H1 (cell line): ENCODE measurements at regions not wholly inside any gene's neighbourhood (a gene's known extent, or its start where the extent isn't known, plus 50 kb on each side); places are given as distances from the start of the nearest gene placed in this dataset.

Experiments used
- BACH1 ChIP-seq: IDR thresholded peaks from 2 replicates; pipeline ENCODE4 v1.6.1; 2012; ENCODE audit warnings: low read length, improper control_type of control experiment
- CEBPB ChIP-seq: IDR thresholded peaks from 2 replicates; pipeline ENCODE4 v1.6.1; 2012; ENCODE audit warnings: low read depth, low read length
- EZH2 ChIP-seq: fragments of 200-600 bp; sonication (generic); IDR thresholded peaks from 2 replicates; pipeline ENCODE4 v1.7.1; 2012; ENCODE audit warnings: low read depth, mild to moderate bottlenecking, moderate library complexity, low read length, inconsistent platforms; ENCODE audit not compliant: severe bottlenecking
- MAX ChIP-seq: IDR thresholded peaks from 2 replicates; pipeline ENCODE4 v1.6.1; 2012; ENCODE audit warnings: inconsistent platforms
- SIN3A ChIP-seq, 2 experiments: IDR thresholded peaks in 1 of 2; conservative IDR thresholded peaks in 1 of 2; 2 replicates each; pipeline ENCODE4 v1.6.1; 2011 to 2012; ENCODE audit warnings: low read length in 2 of 2, improper control_type of control experiment in 1 of 2, low read depth in 1 of 2, mild to moderate bottlenecking in 1 of 2
- SIX5 ChIP-seq: IDR thresholded peaks from 2 replicates; pipeline ENCODE4 v1.6.1; 2011; ENCODE audit warnings: mild to moderate bottlenecking, low read depth, low read length
- SP2 ChIP-seq: IDR thresholded peaks from 2 replicates; pipeline ENCODE4 v1.6.1; 2012; ENCODE audit warnings: mild to moderate bottlenecking, low read length, inconsistent platforms
- TF ChIP-seq, protein P1 (sequence below): fragments of 300-600 bp; sonication (generic); IDR thresholded peaks from 2 replicates; pipeline ENCODE4 v1.7.1; 2012; ENCODE audit warnings: low read length, moderate library complexity, mild to moderate bottlenecking, inconsistent platforms; ENCODE audit not compliant: insufficient replicate concordance

GRCh38 chr6:41455410-41455809 is 90.8 kb upstream of the FOXP4 start (continued):
- TF ChIP-seq, protein P1, sequence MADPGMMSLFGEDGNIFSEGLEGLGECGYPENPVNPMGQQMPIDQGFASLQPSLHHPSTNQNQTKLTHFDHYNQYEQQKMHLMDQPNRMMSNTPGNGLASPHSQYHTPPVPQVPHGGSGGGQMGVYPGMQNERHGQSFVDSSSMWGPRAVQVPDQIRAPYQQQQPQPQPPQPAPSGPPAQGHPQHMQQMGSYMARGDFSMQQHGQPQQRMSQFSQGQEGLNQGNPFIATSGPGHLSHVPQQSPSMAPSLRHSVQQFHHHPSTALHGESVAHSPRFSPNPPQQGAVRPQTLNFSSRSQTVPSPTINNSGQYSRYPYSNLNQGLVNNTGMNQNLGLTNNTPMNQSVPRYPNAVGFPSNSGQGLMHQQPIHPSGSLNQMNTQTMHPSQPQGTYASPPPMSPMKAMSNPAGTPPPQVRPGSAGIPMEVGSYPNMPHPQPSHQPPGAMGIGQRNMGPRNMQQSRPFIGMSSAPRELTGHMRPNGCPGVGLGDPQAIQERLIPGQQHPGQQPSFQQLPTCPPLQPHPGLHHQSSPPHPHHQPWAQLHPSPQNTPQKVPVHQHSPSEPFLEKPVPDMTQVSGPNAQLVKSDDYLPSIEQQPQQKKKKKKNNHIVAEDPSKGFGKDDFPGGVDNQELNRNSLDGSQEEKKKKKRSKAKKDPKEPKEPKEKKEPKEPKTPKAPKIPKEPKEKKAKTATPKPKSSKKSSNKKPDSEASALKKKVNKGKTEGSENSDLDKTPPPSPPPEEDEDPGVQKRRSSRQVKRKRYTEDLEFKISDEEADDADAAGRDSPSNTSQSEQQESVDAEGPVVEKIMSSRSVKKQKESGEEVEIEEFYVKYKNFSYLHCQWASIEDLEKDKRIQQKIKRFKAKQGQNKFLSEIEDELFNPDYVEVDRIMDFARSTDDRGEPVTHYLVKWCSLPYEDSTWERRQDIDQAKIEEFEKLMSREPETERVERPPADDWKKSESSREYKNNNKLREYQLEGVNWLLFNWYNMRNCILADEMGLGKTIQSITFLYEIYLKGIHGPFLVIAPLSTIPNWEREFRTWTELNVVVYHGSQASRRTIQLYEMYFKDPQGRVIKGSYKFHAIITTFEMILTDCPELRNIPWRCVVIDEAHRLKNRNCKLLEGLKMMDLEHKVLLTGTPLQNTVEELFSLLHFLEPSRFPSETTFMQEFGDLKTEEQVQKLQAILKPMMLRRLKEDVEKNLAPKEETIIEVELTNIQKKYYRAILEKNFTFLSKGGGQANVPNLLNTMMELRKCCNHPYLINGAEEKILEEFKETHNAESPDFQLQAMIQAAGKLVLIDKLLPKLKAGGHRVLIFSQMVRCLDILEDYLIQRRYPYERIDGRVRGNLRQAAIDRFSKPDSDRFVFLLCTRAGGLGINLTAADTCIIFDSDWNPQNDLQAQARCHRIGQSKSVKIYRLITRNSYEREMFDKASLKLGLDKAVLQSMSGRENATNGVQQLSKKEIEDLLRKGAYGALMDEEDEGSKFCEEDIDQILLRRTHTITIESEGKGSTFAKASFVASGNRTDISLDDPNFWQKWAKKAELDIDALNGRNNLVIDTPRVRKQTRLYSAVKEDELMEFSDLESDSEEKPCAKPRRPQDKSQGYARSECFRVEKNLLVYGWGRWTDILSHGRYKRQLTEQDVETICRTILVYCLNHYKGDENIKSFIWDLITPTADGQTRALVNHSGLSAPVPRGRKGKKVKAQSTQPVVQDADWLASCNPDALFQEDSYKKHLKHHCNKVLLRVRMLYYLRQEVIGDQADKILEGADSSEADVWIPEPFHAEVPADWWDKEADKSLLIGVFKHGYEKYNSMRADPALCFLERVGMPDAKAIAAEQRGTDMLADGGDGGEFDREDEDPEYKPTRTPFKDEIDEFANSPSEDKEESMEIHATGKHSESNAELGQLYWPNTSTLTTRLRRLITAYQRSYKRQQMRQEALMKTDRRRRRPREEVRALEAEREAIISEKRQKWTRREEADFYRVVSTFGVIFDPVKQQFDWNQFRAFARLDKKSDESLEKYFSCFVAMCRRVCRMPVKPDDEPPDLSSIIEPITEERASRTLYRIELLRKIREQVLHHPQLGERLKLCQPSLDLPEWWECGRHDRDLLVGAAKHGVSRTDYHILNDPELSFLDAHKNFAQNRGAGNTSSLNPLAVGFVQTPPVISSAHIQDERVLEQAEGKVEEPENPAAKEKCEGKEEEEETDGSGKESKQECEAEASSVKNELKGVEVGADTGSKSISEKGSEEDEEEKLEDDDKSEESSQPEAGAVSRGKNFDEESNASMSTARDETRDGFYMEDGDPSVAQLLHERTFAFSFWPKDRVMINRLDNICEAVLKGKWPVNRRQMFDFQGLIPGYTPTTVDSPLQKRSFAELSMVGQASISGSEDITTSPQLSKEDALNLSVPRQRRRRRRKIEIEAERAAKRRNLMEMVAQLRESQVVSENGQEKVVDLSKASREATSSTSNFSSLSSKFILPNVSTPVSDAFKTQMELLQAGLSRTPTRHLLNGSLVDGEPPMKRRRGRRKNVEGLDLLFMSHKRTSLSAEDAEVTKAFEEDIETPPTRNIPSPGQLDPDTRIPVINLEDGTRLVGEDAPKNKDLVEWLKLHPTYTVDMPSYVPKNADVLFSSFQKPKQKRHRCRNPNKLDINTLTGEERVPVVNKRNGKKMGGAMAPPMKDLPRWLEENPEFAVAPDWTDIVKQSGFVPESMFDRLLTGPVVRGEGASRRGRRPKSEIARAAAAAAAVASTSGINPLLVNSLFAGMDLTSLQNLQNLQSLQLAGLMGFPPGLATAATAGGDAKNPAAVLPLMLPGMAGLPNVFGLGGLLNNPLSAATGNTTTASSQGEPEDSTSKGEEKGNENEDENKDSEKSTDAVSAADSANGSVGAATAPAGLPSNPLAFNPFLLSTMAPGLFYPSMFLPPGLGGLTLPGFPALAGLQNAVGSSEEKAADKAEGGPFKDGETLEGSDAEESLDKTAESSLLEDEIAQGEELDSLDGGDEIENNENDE = no peak
- TF ChIP-seq SP2 = no peak
- no peak for TF ChIP-seq MAX
- TF ChIP-seq CEBPB = no peak
- no peak for TF ChIP-seq SIX5
- no peak for TF ChIP-seq SIN3A (conservative IDR thresholded peaks at IDR 0.05 in 1 of 2, IDR thresholded peaks at IDR 0.05 in 1 of 2; ENCODE audit: low read depth in 1 of 2, low read length in 2 of 2)
- no peak for TF ChIP-seq EZH2
- no peak for TF ChIP-seq BACH1
